ENCODE measurements at regions not wholly inside any gene's neighbourhood (a gene's known extent, or its start where the extent isn't known, plus 50 kb on each side); places are given as distances from the start of the nearest gene placed in this dataset.

DNA sequence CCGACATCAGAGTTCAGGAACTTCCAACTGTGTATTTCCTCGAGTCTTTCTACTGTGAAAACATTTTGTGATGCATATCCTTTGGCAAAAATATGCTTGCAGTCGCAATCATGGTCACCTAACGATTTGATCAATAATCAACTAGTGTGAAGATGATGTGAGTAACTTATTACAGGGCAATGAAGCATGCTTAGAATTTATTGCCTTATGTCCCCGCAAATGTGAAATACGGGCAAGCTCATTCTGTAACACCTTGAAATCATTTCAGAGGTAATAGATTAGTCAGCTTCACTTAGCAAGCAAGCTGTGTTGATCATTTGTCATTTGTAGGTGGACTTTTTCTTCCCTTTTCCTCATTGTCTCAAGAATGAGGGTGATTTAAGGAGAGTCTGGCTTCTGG, 67.9 kb upstream of the DOK5 start:
- H3K9me3 ChIP-seq (ENCODE audit: control insufficient read depth, low read length), result no peaks in the 10 kb centered on the region
- H4K8ac ChIP-seq (ENCODE audit: low read length), result no peak overlapping the region
- no peak overlapping the region for H3K23ac ChIP-seq (ENCODE audit: low read length in 2 of 2)
- no peaks in the 10 kb centered on the region for H3K4me1 ChIP-seq (ENCODE audit: control insufficient read depth, insufficient read depth, low read depth, low read length)
- no peak overlapping the region for H2BK5ac ChIP-seq (ENCODE audit: low read depth, low read length, poor library complexity, severe bottlenecking)
- 86% methylated on average over 6 of the region's 6 CpGs for WGBS
- no peaks in the 10 kb centered on the region for H3K36me3 ChIP-seq (ENCODE audit: control insufficient read depth in 1 of 2, insufficient read depth in 2 of 2, low read depth in 1 of 2, low read length in 2 of 2)
- H2AFZ ChIP-seq (ENCODE audit: low read depth, low read length), result no peak overlapping the region
- DNase-seq, result no peak
- no peak overlapping the region for H3K4me2 ChIP-seq (ENCODE audit: low read length, poor library complexity, severe bottlenecking)
- no peak overlapping the region for H3K9ac ChIP-seq (ENCODE audit: low read length)
- H3K4ac ChIP-seq (ENCODE audit: low read depth in 1 of 2, low read length in 2 of 2), result no peak overlapping the region
- no peaks in the 10 kb centered on the region for H3K79me1 ChIP-seq (replicated peaks; ENCODE audit: low read length, poor library complexity, severe bottlenecking)
- no peak overlapping the region for H2BK15ac ChIP-seq (ENCODE audit: low read depth, poor library complexity, severe bottlenecking)
- no peak overlapping the region for H2BK12ac ChIP-seq (ENCODE audit: low read length in 2 of 2)
- no peak overlapping the region for H3K14ac ChIP-seq (ENCODE audit: low read length in 2 of 2)
- no peak overlapping the region for H2BK120ac ChIP-seq (ENCODE audit: low read depth, low read length)
- H3K4me3 ChIP-seq (ENCODE audit: insufficient read depth in 1 of 2, low read depth in 1 of 2, low read length in 2 of 2), result no peak overlapping the region
- no peak overlapping the region for H2AK5ac ChIP-seq (ENCODE audit: low read length, severe bottlenecking)
- H3K18ac ChIP-seq (ENCODE audit: low read depth in 1 of 2, low read length in 2 of 2), result no peak overlapping the region
- peaks cover 0 to 4% of the 10 kb centered on the region in 2 experiments for H3K27me3 ChIP-seq (ENCODE audit: control insufficient read depth in 1 of 2, insufficient read depth in 1 of 2, low read length in 2 of 2)
- H3K27ac ChIP-seq (ENCODE audit: low read length, poor library complexity, severe bottlenecking), result no peak overlapping the region
- H4K91ac ChIP-seq (ENCODE audit: low read length), result no peak overlapping the region

DNA sequence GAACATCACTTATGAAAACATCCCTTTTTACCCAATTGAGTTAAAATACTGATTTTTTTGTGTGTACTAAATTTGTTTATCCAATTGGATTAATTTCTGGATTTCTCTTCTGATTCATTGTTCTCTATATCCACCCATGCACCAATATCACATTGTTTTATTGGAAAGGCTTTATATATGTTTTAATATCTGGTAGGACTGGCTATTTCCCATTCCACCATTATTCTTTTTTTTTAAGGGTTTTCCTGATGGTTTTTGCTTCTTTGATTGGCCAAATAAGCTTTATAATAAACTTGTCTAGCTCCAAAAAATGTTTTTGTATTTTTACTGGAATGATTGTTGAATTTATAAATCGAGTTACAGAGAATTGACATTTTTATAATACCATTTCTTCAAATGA, 59.4 kb upstream of the DOK5 start:
- H3K4me1 ChIP-seq (ENCODE audit: control insufficient read depth, insufficient read depth, low read depth, low read length), result no peaks in the 10 kb centered on the region
- H3K18ac ChIP-seq (ENCODE audit: low read depth in 1 of 2, low read length in 2 of 2), result no peak overlapping the region
- H4K91ac ChIP-seq (ENCODE audit: low read length), result no peak overlapping the region
- H3K4me3 ChIP-seq (ENCODE audit: insufficient read depth in 1 of 2, low read depth in 1 of 2, low read length in 2 of 2), result no peak overlapping the region
- H2BK12ac ChIP-seq (ENCODE audit: low read length in 2 of 2), result no peak overlapping the region
- no peak for DNase-seq
- no peak overlapping the region for H2AFZ ChIP-seq (ENCODE audit: low read depth, low read length)
- no peak overlapping the region for H3K27ac ChIP-seq (ENCODE audit: low read length, poor library complexity, severe bottlenecking)
- no peaks in the 10 kb centered on the region for H3K79me1 ChIP-seq (replicated peaks; ENCODE audit: low read length, poor library complexity, severe bottlenecking)
- no peak overlapping the region for H3K9ac ChIP-seq (ENCODE audit: low read length)
- H2AK5ac ChIP-seq (ENCODE audit: low read length, severe bottlenecking), result no peak overlapping the region
- WGBS, result no CpG with 5 or more reads among the region's 1 CpG
- H3K27me3 ChIP-seq (ENCODE audit: control insufficient read depth in 1 of 2, insufficient read depth in 1 of 2, low read length in 2 of 2), result peaks cover 0 to 4% of the 10 kb centered on the region in 2 experiments
- H3K14ac ChIP-seq (ENCODE audit: low read length in 2 of 2), result no peak overlapping the region
- no peak overlapping the region for H2BK5ac ChIP-seq (ENCODE audit: low read depth, low read length, poor library complexity, severe bottlenecking)
- H3K4ac ChIP-seq (ENCODE audit: low read depth in 1 of 2, low read length in 2 of 2), result no peak overlapping the region
- H2BK120ac ChIP-seq (ENCODE audit: low read depth, low read length), result no peak overlapping the region
- peaks cover 5% of the 10 kb centered on the region for H3K9me3 ChIP-seq (ENCODE audit: control insufficient read depth, low read length)
- H4K8ac ChIP-seq (ENCODE audit: low read length), result no peak overlapping the region
- no peaks in the 10 kb centered on the region for H3K36me3 ChIP-seq (ENCODE audit: control insufficient read depth in 1 of 2, insufficient read depth in 2 of 2, low read depth in 1 of 2, low read length in 2 of 2)
- no peak overlapping the region for H2BK15ac ChIP-seq (ENCODE audit: low read depth, poor library complexity, severe bottlenecking)
- no peak overlapping the region for H3K23ac ChIP-seq (ENCODE audit: low read length in 2 of 2)
- no peak overlapping the region for H3K4me2 ChIP-seq (ENCODE audit: low read length, poor library complexity, severe bottlenecking)

DNA sequence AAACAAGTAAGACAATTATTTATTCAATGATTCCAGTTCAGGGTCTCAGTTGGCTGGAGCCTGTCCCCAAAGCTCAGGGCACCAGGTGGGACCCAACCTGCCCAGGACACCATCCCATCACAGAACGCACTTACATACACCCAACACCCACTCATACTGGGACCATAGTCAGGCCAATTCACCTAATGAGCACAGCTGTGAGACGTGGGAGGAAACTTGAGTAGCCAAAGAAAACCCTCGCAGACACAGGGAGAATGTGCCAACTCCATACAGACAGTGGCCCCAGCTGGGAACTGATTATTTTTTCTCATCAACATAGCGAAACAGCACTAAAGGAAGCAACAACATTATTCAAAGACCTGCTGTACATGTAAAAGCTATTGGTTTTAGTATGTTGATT, 58.6 kb upstream of the DOK5 start:
- H3K27ac ChIP-seq (ENCODE audit: low read length, poor library complexity, severe bottlenecking), result no peak overlapping the region
- no peak overlapping the region for H2AFZ ChIP-seq (ENCODE audit: low read depth, low read length)
- no peak overlapping the region for H4K91ac ChIP-seq (ENCODE audit: low read length)
- peaks cover 5% of the 10 kb centered on the region for H3K9me3 ChIP-seq (ENCODE audit: control insufficient read depth, low read length)
- no peak overlapping the region for H2BK120ac ChIP-seq (ENCODE audit: low read depth, low read length)
- no peaks in the 10 kb centered on the region for H3K79me1 ChIP-seq (replicated peaks; ENCODE audit: low read length, poor library complexity, severe bottlenecking)
- no peaks in the 10 kb centered on the region for H3K36me3 ChIP-seq (ENCODE audit: control insufficient read depth in 1 of 2, insufficient read depth in 2 of 2, low read depth in 1 of 2, low read length in 2 of 2)
- H3K18ac ChIP-seq (ENCODE audit: low read depth in 1 of 2, low read length in 2 of 2), result no peak overlapping the region
- no peak overlapping the region for H3K4ac ChIP-seq (ENCODE audit: low read depth in 1 of 2, low read length in 2 of 2)
- H3K14ac ChIP-seq (ENCODE audit: low read length in 2 of 2), result no peak overlapping the region
- no peak overlapping the region for H2BK12ac ChIP-seq (ENCODE audit: low read length in 2 of 2)
- 56% methylated on average over 3 of the region's 4 CpGs for WGBS
- no peak overlapping the region for H2AK5ac ChIP-seq (ENCODE audit: low read length, severe bottlenecking)
- no peak for DNase-seq
- no peak overlapping the region for H3K9ac ChIP-seq (ENCODE audit: low read length)
- H3K4me1 ChIP-seq (ENCODE audit: control insufficient read depth, insufficient read depth, low read depth, low read length), result no peaks in the 10 kb centered on the region
- H3K23ac ChIP-seq (ENCODE audit: low read length in 2 of 2), result no peak overlapping the region
- H3K27me3 ChIP-seq (ENCODE audit: control insufficient read depth in 1 of 2, insufficient read depth in 1 of 2, low read length in 2 of 2), result peaks cover 0 to 4% of the 10 kb centered on the region in 2 experiments
- H3K4me3 ChIP-seq (ENCODE audit: insufficient read depth in 1 of 2, low read depth in 1 of 2, low read length in 2 of 2), result no peak overlapping the region
- H3K4me2 ChIP-seq (ENCODE audit: low read length, poor library complexity, severe bottlenecking), result no peak overlapping the region
- H4K8ac ChIP-seq (ENCODE audit: low read length), result no peak overlapping the region
- H2BK5ac ChIP-seq (ENCODE audit: low read depth, low read length, poor library complexity, severe bottlenecking), result no peak overlapping the region
- H2BK15ac ChIP-seq (ENCODE audit: low read depth, poor library complexity, severe bottlenecking), result no peak overlapping the region

DNA sequence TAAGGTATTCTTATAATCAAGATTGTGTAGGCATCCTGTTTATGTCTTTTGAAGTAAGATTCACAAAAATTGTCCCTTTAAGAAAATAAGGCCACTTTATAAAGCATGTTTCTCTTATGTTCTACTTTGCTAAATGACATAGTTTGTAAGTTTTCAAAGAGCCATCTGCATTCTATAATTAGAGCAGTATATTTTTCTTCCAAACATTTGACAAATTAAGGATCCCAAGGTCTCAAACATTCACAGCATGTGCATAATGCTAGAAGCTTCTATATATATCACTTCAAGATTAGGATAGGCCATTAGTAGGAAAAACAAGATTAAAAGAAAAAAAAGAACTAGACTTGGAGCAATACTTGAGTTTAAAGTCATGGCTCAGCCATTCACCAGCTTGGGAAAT, 55.9 kb upstream of the DOK5 start:
- Histone ChIP-seq H3K4ac (ENCODE audit: low read depth in 1 of 2, low read length in 2 of 2) (no peak overlapping the region), H3K36me3 (ENCODE audit: control insufficient read depth in 1 of 2, insufficient read depth in 2 of 2, low read depth in 1 of 2, low read length in 2 of 2) (no peaks in the 10 kb centered on the region), H4K91ac (ENCODE audit: low read length) (no peak overlapping the region)

More for the DNA sequence above, 55.9 kb upstream of the DOK5 start:
- Histone ChIP-seq H3K9ac (ENCODE audit: low read length) (no peak overlapping the region), H2BK15ac (ENCODE audit: low read depth, poor library complexity, severe bottlenecking) (no peak overlapping the region), H2BK12ac (ENCODE audit: low read length in 2 of 2) (no peak overlapping the region), H3K14ac (ENCODE audit: low read length in 2 of 2) (no peak overlapping the region), H4K8ac (ENCODE audit: low read length) (no peak overlapping the region), H2AK5ac (ENCODE audit: low read length, severe bottlenecking) (no peak overlapping the region), H3K4me2 (ENCODE audit: low read length, poor library complexity, severe bottlenecking) (no peak overlapping the region), H2AFZ (ENCODE audit: low read depth, low read length) (no peak overlapping the region), H3K23ac (ENCODE audit: low read length in 2 of 2) (no peak overlapping the region), H3K4me1 (ENCODE audit: control insufficient read depth, insufficient read depth, low read depth, low read length) (no peaks in the 10 kb centered on the region), H2BK120ac (ENCODE audit: low read depth, low read length) (no peak overlapping the region), H3K27ac (ENCODE audit: low read length, poor library complexity, severe bottlenecking) (no peak overlapping the region), H3K18ac (ENCODE audit: low read depth in 1 of 2, low read length in 2 of 2) (no peak overlapping the region), H3K4me3 (ENCODE audit: insufficient read depth in 1 of 2, low read depth in 1 of 2, low read length in 2 of 2) (no peak overlapping the region), H3K27me3 (ENCODE audit: control insufficient read depth in 1 of 2, insufficient read depth in 1 of 2, low read length in 2 of 2) (peaks cover 0 to 4% of the 10 kb centered on the region in 2 experiments), H2BK5ac (ENCODE audit: low read depth, low read length, poor library complexity, severe bottlenecking) (no peak overlapping the region), H3K9me3 (ENCODE audit: control insufficient read depth, low read length) (peaks cover 25% of the 10 kb centered on the region), H3K79me1 (replicated peaks; ENCODE audit: low read length, poor library complexity, severe bottlenecking) (no peaks in the 10 kb centered on the region)
- DNase-seq, result no peak
